GM12878 (cell line): ENCODE measurements at regions not wholly inside any gene's neighbourhood (a gene's known extent, or its start where the extent isn't known, plus 50 kb on each side); places are given as distances from the start of the nearest gene placed in this dataset.

Experiments used
- ATAC-seq: fragments of 200-7000 bp; cut with Tn5 transposase; 3 replicates; pipeline ENCODE4 v1.9.1; 2020; ENCODE audit warnings: mild to moderate bottlenecking, moderate library complexity
- BruUV-seq: library from RNA; stranded (reverse); fragments of 400-500 nt; replicated peaks from 2 replicates; lab custom pipeline; 2021; lab: Mats Ljungman, UMichigan
- CTCF ChIA-PET: fragments of 300-600 bp; sonication (Branson Sonifier 250); formaldehyde crosslinking; extraction: SDS; loops from one replicate; lab custom pipeline; 2021; ENCODE audit warnings: inconsistent platforms; lab: Yijun Ruan, JAX
- POLR2A ChIA-PET: fragments of 350-600 bp; formaldehyde crosslinking; extraction: SDS; loops from one replicate; lab custom pipeline; 2021; ENCODE audit warnings: inconsistent platforms; lab: Charles Lee
- RAD21 ChIA-PET: fragments of 300-600 bp; sonication (Branson Sonifier 250); formaldehyde crosslinking; loops from one replicate; lab custom pipeline; 2023; ENCODE audit warnings: antibody characterized with exemption; ENCODE audit not compliant: unreplicated experiment; lab: Charles Lee
- SMC1A ChIA-PET: fragments of 300-600 bp; sonication (Branson Sonifier 250); formaldehyde crosslinking; loops from one replicate; lab custom pipeline; 2023; ENCODE audit not compliant: unreplicated experiment, uncharacterized antibody; lab: Charles Lee
- DNase-seq: peaks from one replicate; pipeline ENCODE4 v3.0.0-alpha.2; 2011; ENCODE audit warnings: low read depth, low spot score
- FAIRE-seq: peaks from 3 replicates; lab custom pipeline; 2011; peaks lifted over from hg19 to GRCh38; lab: Jason Lieb, UNC
- H2AFZ ChIP-seq: 2 replicates; pipeline ENCODE4 v1.6.0; 2011; ENCODE audit warnings: low read depth, low read length, control low read depth; ENCODE audit not compliant: control insufficient read depth
- H3K27ac ChIP-seq: 2 replicates; pipeline ENCODE4 v1.5.1; 2011; ENCODE audit warnings: control low read depth; ENCODE audit not compliant: control insufficient read depth, insufficient read depth
- H3K27me3 ChIP-seq, 2 experiments: replicated peaks in 1 of 2; 2 replicates each; pipeline versions ENCODE4 v1.6.0 to v1.6.1; 2011; ENCODE audit warnings: low read length in 1 of 2; ENCODE audit not compliant: control insufficient read depth in 2 of 2, insufficient read depth in 2 of 2
- H3K36me3 ChIP-seq, 2 experiments: 2 replicates each; pipeline ENCODE4 v1.5.1; 2011; ENCODE audit warnings: low read length in 1 of 2; ENCODE audit not compliant: control insufficient read depth in 2 of 2, insufficient read depth in 2 of 2
- H3K4me1 ChIP-seq: 2 replicates; pipeline ENCODE4 v1.6.1; 2011; ENCODE audit warnings: mild to moderate bottlenecking, low read length, moderate library complexity, mixed read lengths; ENCODE audit not compliant: control insufficient read depth, insufficient read depth
- H3K4me2 ChIP-seq: 2 replicates; pipeline ENCODE4 v1.6.0; 2011; ENCODE audit warnings: control low read depth; ENCODE audit not compliant: control insufficient read depth, insufficient read depth
- H3K4me3 ChIP-seq: fragments of 200-600 bp; sonication (generic); 2 replicates; pipeline ENCODE4 v1.5.1; 2016
- H3K79me2 ChIP-seq: 2 replicates; pipeline ENCODE4 v1.6.0; 2011; ENCODE audit warnings: low read length; ENCODE audit not compliant: control insufficient read depth, insufficient read depth
- H3K9ac ChIP-seq: 2 replicates; pipeline ENCODE4 v1.8.0; 2011; ENCODE audit warnings: low read length, control low read depth, mixed read lengths; ENCODE audit not compliant: control insufficient read depth, insufficient read depth
- H3K9me3 ChIP-seq: replicated peaks from 3 replicates; pipeline ENCODE4 v1.5.1; 2011; ENCODE audit warnings: mild to moderate bottlenecking, low read length; ENCODE audit not compliant: control insufficient read depth, insufficient read depth
- H4K20me1 ChIP-seq: 2 replicates; pipeline ENCODE4 v1.6.0; 2011; ENCODE audit not compliant: control insufficient read depth, insufficient read depth
- BRCA1 ChIP-seq: IDR thresholded peaks from 2 replicates; pipeline ENCODE4 v1.6.1; 2011; ENCODE audit warnings: low read depth, low read length, improper control_type of control experiment
- CEBPB ChIP-seq, 2 experiments: fragments of 150-350 bp in 1 of 2; IDR thresholded peaks; 2 replicates each; pipeline ENCODE4 v1.6.1; 2012 to 2014; ENCODE audit warnings: low read depth in 2 of 2, low read length in 2 of 2, borderline replicate concordance in 1 of 2, inconsistent platforms in 1 of 2
- CEBPZ ChIP-seq: fragments of 150-350 bp; IDR thresholded peaks from 2 replicates; pipeline ENCODE4 v1.6.1; 2016; ENCODE audit warnings: low read depth, low read length
- EZH2 ChIP-seq: IDR thresholded peaks from 2 replicates; pipeline ENCODE4 v1.6.1; 2012; ENCODE audit warnings: low read depth, mild to moderate bottlenecking, control low read depth, inconsistent platforms, low read length, borderline replicate concordance; ENCODE audit not compliant: control insufficient read depth
- FOS ChIP-seq: IDR thresholded peaks from 3 replicates; pipeline ENCODE4 v1.6.1; 2011; ENCODE audit warnings: borderline replicate concordance; ENCODE audit not compliant: insufficient read length; ENCODE audit errors: extremely low read depth
- HDAC6 ChIP-seq: fragments of 200-600 bp; sonication (generic); IDR thresholded peaks from one replicate; pipeline ENCODE4 v1.8.0; 2017; ENCODE audit warnings: antibody characterized with exemption; ENCODE audit not compliant: unreplicated experiment
- IKZF1 ChIP-seq: fragments of 450-650 bp; conservative IDR thresholded peaks from 2 replicates; pipeline ENCODE4 v1.6.1; 2017; ENCODE audit warnings: antibody characterized with exemption, mild to moderate bottlenecking
- LARP7 ChIP-seq: fragments of 450-650 bp; IDR thresholded peaks from 2 replicates; pipeline ENCODE4 v1.6.1; 2017; ENCODE audit warnings: mild to moderate bottlenecking
- MTA3 ChIP-seq: IDR thresholded peaks from 2 replicates; pipeline ENCODE4 v1.6.1; 2012; ENCODE audit warnings: low read length, inconsistent platforms, borderline replicate concordance
- NBN ChIP-seq: fragments of 450-650 bp; IDR thresholded peaks from 2 replicates; pipeline ENCODE4 v1.6.1; 2016
- NR2C2 ChIP-seq: IDR thresholded peaks from 2 replicates; pipeline ENCODE4 v1.6.1; 2011; ENCODE audit warnings: borderline replicate concordance, low read depth; ENCODE audit not compliant: control insufficient read depth, insufficient read length
- POLR2A ChIP-seq: IDR thresholded peaks from 2 replicates; pipeline ENCODE4 v1.6.1; 2011; ENCODE audit warnings: low read depth, mild to moderate bottlenecking, low read length
- RCOR1 ChIP-seq: conservative IDR thresholded peaks from 2 replicates; pipeline ENCODE4 v1.6.1; 2012; ENCODE audit warnings: low read depth, low read length, improper control_type of control experiment
- RFX5 ChIP-seq: IDR thresholded peaks from 2 replicates; pipeline ENCODE4 v1.6.1; 2011; ENCODE audit warnings: low read depth, low read length, improper control_type of control experiment
- STAT1 ChIP-seq: fragments of 450-650 bp; conservative IDR thresholded peaks from 2 replicates; pipeline ENCODE4 v1.6.1; 2014; ENCODE audit warnings: antibody characterized with exemption, mild to moderate bottlenecking
- STAT3 ChIP-seq: IDR thresholded peaks from 2 replicates; pipeline ENCODE4 v1.6.1; 2011; ENCODE audit warnings: low read depth, low read length, improper control_type of control experiment
- TCF12 ChIP-seq: IDR thresholded peaks from 2 replicates; pipeline ENCODE4 v1.6.1; 2011; ENCODE audit warnings: low read depth, mild to moderate bottlenecking, low read length
- TCF3 ChIP-seq: IDR thresholded peaks from 2 replicates; pipeline ENCODE4 v1.6.1; 2012; ENCODE audit warnings: low read depth, mild to moderate bottlenecking, low read length, borderline replicate concordance; ENCODE audit not compliant: insufficient read depth
- WRNIP1 ChIP-seq: IDR thresholded peaks from 2 replicates; pipeline ENCODE4 v1.6.1; 2011; ENCODE audit warnings: low read depth, low read length, improper control_type of control experiment, borderline replicate concordance
- ZNF384 ChIP-seq: IDR thresholded peaks from 2 replicates; pipeline ENCODE4 v1.6.1; 2012; ENCODE audit warnings: low read depth, mild to moderate bottlenecking, low read length, improper control_type of control experiment, borderline replicate concordance
- WGBS: methylation state at CpG from one replicate; pipeline ENCODE4 v1.1.6; 2016; ENCODE audit warnings: low lambda C conversion rate; ENCODE audit not compliant: insufficient replicate concordance, insufficient coverage; ENCODE audit errors: missing lambda C conversion rate; 5-methylcytosine and 5-hydroxymethylcytosine counted together
- in situ Hi-C: fragments of 300-500 bp; cut with MboI; formaldehyde crosslinking; loops from 9 replicates; pipeline ENCODE4 v1.14.3; 2018; ENCODE audit warnings: mixed read lengths
- intact Hi-C: fragments of 100-400 bp; cut with micrococcal nuclease; formaldehyde crosslinking; loops from one replicate; pipeline ENCODE4 v1.14.2; 2022; ENCODE audit not compliant: unreplicated experiment

DNA sequence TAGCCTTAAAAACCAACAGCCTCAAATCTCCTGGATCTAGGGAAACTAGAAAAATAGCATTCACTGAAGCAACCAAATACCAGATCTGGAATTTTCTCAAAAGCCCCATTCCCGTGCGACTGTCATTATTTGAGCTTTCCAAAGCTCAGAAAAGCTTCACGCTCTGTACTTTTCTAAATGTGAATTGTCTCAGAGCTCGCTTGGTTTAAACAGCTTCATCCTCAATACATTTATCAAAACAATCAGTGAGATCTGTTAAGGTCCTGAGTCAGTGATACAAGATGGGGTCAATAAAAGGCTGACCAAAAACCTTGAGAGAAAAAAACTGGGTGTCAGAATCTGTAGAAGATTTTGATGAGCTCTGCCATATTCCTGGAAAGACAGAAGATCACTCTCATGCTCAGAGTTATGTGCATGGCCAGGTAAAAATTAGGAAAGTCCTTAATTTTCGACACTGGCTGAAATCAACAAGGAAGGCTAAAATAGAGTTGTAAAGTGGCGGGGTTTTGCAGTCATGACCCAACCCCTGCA, 60.2 kb upstream of the VPREB1 start:
- H3K4me1 ChIP-seq: no peaks in the 10 kb centered on the region
- FAIRE-seq (no peak), ATAC-seq (no peak), DNase-seq (no peak)
- H3K9ac ChIP-seq: no peak overlapping the region
- CTCF ChIA-PET: interaction anchor here (0.7 to 4.1 kb wide), 19 partner anchors 12 to 775 kb away, joined by 3 to 27 read pairs (median 4); no protein-coding TSS in a partner anchor
- no peaks in the 10 kb centered on the region for H3K36me3 ChIP-seq
- POLR2A ChIA-PET: interaction anchor here (0.7 to 1.4 kb wide), 2 partner anchors 11 to 16 kb away, joined by 3 to 5 read pairs; no protein-coding TSS in a partner anchor
- TF ChIP-seq BRCA1 (no peak), CEBPB (IDR thresholded peaks at IDR 0.05; ENCODE audit: borderline replicate concordance in 1 of 2, low read depth in 2 of 2, low read length in 2 of 2) (no peak), ZNF384 (no peak), POLR2A (no peak), STAT1 (no peak), TCF12 (no peak), NR2C2 (no peak), TCF3 (no peak), STAT3 (no peak), CEBPZ (no peak), RCOR1 (no peak), HDAC6 (no peak), IKZF1 (no peak), LARP7 (no peak), NBN (no peak), WRNIP1 (no peak), RFX5 (no peak), FOS (no peak), EZH2 (no peak), MTA3 (no peak)
- no peak overlapping the region for H2AFZ ChIP-seq
- H3K27ac ChIP-seq: no peak overlapping the region
- H3K4me3 ChIP-seq: no peak overlapping the region
- WGBS: 45% methylated on average over 6 of the region's 6 CpGs
- in situ Hi-C loops (loop anchor here (5.0 kb wide), 1 partner anchor 943 kb away; no protein-coding TSS in a partner anchor), intact Hi-C loops (no loop called here)
- no peak overlapping the region for H3K4me2 ChIP-seq
- no peaks in the 10 kb centered on the region for H4K20me1 ChIP-seq
- no peaks in the 10 kb centered on the region for H3K79me2 ChIP-seq
- H3K27me3 ChIP-seq: no peaks in the 10 kb centered on the region
- BruUV-seq: no TSS peak
- RAD21 ChIA-PET: interaction anchor here (1.1 to 2.2 kb wide), 4 partner anchors 16 to 1097 kb away, joined by 3 to 8 read pairs (median 6); no protein-coding TSS in a partner anchor
- no peaks in the 10 kb centered on the region for H3K9me3 ChIP-seq
- SMC1A ChIA-PET: interaction anchor here (0.6 to 5.0 kb wide), 15 partner anchors 12 to 891 kb away, joined by 3 to 45 read pairs (median 4); no protein-coding TSS in a partner anchor
